Fibroblast of upper back skin (primary cell): ENCODE measurements at regions not wholly inside any gene's neighbourhood (a gene's known extent, or its start where the extent isn't known, plus 50 kb on each side); places are given as distances from the start of the nearest gene placed in this dataset.
A peak's percentile ranks its signal among the peaks of the same experiment; 100 is the strongest.

Source experiments
- DNase-seq: peaks from one replicate; pipeline ENCODE4 v3.0.0-alpha.2; 2013

DNA sequence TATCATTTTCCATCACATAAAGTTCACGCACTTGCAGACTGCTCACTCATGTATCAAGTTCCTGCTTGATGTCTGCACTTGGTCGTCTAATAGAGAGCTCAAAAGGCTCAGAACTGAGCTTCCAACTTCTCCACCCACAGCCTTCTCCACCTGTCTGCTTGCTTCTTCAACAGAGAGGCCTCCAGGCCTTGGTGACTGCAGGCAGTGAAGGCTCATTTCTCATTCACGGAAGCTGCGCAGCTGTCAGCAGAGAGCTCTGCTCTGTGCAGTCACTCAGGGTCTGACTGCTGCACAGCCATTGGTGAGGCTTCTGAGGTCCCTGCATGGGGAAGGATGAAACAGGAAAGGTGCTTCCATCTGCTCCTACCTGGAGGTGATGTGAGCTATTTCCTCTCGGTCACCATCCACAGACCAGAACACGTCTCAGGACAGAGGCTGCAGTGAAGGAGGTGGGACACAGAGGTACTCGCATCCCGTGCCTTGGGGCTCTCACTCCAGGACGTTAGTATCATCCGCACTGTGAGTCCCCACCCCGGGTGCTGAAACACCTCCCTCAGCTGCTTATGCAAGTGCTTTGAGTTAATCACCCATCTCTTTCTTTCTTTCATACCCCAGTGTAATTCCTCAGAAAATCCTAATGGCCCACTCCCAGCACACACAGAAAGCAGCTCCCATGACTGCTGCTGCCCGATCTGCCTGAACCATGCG lies 126.2 kb downstream of the TMEM18 start:
- DNase-seq = no peak

DNA sequence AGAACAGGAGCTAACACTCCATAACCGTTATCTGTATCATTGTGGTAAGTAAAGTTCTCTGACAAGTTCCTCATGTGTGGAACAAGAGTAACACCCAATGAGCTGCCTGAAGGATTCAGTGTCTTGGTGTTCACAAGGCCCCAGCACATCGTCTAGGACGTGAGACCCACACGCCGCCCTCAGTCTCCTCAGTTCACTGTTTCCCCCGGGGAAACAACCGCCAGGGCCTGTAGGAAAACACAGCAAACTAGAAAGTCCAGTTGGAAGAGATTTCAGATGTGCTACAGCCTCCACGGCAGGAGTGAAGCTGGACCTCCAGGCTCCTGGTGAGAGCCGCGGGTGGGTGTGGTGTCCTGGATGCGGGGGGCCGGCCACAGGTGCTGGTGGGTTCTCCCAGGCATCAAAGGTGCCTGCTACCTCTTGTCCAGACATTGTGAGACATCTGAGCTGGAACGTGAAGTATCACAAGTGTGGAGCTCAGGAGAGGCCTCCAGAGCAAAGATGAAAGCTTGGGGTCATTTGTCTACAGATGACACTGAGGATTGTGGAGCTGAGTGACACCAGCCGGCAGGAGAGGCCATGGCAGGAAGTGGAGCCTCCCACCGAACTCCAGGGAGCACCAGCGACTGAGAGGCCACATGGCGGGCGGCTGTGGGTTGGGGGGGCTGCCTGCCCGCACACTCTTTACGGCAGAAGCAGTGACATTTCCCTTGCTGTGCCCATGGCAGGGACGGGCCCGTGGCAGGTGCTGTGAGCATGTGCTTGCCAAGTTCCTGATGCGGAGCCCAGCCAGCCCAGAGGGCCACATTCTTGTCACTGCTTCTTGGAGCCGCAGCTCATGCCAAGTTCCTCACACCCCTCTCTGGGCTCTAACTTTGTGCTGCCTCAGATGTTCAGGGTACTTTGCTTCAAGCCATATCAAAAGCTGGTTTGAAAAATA lies 131.2 kb downstream of the TMEM18 start:
- DNase-seq = no peak

DNA sequence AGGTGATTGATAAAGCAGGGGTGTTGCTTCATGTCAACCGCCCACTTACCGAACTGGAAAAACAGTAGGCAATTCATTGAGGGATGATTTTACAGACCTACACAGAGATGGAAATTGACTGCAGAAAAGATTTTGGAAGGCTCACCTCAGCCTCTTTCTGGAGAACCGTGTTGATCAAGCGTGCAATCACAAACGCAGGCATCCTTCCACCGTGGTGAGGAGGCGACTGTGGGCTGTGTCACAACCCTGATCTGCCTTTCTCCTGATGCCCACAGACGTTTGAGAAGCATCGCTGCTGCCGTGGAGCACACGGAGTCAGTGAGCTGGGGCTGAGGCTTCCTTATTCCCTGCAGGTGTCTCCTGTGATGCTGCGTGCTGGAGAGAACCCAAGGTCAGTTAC lies 132.0 kb downstream of the TMEM18 start:
- DNase-seq = no peak

DNA sequence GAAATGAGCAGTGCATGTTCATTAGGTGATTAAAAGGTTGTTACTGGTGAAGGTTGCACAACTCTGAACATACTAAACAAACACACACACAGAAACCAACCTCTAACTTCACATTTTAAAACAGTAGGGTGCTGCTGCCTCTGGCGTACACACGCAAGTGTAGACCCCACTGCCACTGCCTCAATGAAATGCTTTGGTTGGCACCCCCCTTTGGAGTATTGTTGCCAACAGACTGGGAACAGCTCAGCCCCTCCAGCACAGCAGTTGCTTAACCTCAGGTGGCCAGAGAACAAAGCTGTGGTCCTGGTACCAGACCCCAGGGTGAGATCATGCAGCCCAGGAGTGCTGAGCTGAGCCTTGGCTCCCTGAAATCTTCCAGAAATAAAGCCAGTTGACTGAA lies 138.6 kb downstream of the TMEM18 start:
- no peak for DNase-seq

DNA sequence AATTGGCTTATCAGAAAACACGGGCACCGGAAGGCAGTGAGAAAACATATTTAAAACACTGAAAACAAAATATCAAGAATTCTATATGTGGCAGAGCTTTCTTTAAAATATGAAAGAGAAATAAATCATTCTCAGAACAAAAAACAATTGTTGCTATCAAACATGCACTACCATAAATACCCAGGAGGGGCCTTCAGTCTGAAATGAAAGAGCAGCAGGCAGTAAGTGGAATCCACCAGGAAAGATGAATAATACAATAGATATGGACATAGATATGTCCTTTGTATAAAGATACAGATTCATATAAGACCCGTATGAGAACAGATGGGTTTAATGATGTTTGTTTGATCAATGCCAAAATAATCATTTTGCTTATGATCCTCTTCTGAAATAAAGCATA lies 142.0 kb downstream of the TMEM18 start:
- no peak for DNase-seq

DNA sequence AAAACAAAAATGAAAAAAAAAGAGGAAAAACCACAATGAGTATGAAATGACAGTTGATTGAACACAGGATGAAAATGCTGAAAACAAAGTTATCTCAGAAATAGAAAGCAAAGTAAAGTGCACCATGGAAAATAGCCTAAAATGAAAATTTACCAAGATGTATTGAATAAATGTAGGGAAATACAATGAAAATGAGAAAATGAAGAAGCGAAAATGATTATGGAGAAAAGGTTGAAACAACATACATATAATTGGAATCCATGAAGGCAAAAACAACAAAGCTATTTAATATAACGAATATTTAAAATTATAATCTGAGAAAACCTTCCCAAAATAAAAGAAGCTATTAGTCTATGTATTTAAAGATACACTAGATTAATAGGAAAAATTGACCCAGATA lies 147.4 kb downstream of the TMEM18 start:
- DNase-seq = no peak

DNA sequence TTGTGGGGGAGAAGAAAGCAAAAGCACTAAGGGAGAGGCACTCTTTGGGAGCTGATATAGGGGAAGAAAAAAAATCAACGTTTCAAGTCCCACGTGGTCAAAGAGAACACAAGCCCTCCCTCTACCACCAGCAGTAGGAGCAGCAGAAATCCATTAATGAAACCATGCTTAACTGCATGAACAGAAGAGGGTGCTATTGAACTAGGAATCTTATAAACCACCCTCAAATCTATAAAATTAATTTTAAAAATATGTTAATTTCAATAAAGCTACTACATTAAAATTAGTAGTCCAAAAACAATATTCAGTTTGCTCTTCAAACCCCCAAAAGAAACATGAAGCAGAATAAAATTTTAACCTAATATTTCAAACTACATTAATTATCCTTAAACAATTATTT lies 147.8 kb downstream of the TMEM18 start:
- peak; percentile 21 for DNase-seq

DNA sequence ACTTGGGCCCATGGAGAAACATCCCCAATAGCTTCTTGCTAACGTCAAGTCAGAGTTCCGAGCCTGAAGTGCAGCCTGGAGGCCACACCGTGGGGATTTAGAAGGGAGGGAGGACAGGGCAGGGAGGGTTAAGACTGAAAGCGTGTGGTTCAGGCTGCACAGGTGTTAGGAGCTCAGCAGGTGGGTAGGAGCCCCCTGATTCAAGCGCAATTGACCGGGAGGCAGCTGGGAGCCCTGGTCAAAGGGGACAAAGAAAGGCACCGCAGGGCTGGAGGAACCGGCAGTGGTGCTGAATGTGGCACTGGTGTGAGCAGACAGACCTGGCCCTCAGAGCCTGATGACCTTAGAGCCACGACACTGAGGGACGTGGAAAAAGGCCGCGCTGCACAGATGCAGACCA lies 149.6 kb downstream of the TMEM18 start:
- DNase-seq = no peak

DNA sequence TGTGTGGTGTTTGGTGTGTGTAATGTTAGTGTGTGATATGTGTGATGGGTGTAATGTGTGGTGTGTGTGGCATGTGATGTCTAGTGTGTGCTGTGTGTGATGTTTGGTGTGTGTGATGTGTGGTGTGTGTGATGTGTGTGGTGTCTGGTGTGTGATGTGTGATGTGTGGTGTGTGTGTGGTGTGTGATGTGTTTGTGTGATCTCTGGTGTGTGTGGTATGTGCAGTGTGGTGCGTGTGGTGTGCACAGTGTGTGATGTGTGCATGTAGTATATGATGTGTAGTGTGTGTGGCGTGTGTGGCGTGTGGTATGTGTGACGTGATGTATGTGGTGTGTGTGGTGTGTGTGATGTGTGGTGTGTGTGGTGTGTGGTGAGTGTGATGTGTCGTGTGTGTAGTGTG lies 150.3 kb downstream of the TMEM18 start:
- DNase-seq = no peak

DNA sequence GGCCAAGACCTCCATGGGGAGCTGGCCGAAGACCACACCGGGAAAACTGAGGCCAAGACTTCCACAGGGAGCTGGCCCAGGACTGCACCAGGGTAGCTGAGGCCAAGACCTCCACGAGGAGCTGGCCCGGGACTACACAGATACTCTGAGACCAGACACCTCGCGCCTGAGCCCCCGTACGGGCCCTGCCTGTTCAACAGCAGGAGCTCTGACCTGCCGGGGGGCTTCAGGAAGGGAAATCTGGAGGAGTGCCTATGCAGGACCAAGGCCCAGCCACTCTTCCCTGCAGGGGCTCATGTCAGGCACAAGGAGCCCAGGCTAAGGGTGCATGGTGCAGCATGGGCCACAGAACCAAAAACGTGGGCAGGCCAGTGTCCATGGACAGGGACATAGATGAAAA lies 151.6 kb downstream of the TMEM18 start:
- DNase-seq = no peak

DNA sequence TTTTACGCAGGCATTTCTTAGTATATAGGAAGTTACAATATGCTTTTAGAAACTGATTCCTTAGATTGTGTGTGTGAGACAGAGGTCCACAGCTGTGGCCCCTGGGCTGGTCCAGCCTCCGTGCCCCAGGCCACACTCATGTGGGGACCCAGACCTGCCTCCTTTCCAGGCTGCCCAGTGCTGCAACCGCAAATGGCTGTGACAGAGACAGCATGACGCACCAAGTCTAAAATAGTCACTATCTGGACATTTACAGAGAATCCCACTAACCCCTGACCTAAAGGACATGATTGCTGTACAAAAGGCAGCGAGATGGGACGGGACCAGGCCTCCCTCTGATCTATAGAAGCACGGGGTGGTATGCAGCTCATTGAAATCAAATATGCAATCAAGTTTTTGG lies 152.2 kb downstream of the TMEM18 start:
- no peak for DNase-seq

DNA sequence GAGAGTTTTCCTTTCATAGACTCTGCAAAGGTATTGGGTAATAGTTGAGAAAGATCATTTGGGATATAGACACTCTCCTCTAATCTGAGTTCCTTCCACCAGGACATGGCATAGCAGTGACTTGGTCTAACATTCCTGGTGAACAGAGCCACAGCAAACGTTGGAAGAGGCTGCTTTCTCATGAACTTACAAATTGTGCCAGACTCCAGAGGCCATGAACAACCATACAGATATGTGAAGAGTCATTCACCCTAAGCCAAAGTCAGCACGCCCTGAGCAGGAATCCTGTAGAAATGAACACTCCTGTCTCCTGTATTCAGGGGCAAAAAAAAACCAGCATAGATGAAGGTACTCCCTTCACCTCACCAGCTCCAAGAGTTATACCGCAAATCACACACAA lies 152.8 kb downstream of the TMEM18 start:
- peak; percentile 40 for DNase-seq

DNA sequence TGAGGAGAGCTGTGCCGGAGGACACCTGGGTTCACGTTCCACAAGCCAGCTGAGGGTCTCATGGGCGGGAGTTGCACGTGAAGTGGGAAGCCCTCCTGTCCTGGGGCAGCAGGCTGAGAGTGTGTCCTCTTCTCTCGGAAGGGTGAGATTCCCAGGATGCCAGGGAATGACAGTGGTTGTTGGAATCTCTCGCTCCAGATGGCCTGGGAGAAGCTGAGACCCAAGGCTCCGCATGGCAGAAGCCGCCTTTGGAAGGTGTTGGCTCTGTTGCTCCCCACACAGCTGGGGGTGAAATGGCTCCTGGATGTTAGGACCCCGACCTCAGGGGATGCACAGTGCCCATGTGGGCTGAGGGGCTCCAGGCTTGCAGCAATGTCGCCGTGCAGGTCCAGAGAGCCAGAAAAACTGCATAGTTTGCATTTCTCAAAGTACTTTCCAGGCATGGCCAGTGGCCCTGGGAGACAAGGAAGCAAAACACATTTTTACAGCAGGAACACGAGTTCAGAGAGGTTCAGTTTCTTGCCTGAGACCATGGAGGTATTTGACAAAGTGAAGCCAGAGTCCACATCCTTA lies 153.4 kb downstream of the TMEM18 start:
- no peak for DNase-seq

DNA sequence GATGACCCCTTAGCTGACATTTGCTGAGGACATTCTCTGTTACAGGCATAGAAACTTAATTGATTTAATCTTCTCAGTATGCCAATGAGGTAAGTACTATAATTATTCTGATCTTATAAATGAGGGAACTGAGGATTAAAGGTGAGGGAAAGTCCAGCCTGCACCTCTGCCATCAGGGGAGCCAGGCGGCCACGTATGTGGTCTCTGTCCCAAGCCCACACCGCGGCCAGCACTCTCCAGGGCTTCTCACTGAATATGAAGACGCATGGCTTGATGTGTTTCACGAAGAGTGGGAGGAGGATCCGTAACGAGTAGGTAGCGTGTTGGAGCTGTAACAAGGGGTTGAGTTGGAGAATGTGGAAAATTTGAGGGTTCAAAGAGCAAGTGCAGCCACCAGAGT lies 154.4 kb downstream of the TMEM18 start:
- DNase-seq = no peak

DNA sequence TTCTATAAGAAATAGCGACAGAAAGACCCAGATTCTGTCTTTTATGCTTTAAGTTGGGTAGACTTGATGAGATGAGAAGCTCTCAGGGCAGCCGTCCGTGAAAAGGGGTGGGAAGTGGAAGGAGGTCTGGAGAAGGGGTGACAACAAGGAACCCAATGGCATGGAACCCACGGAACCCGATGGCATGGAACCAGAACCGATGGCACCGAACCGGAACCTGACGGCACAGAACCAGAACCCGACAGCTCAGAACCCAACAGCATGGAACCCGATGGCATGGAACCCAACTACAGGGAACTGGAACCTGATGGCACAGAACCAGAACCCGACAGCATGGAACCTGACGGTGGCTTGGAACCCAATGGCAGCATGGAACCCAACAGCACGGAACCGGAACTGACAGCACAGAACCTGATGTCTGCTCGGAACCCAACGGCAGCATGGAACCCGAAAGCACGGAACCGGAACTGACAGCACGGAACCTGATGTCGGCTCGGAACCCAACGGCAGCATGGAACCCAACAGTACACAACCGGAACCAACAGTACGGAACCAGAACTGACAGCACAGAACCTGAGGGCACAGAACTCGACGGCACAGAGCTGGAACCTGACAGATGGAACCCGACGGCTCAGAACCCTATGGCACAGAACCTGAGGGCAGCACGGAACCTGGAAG lies 155.2 kb downstream of the TMEM18 start:
- DNase-seq = no peak

DNA sequence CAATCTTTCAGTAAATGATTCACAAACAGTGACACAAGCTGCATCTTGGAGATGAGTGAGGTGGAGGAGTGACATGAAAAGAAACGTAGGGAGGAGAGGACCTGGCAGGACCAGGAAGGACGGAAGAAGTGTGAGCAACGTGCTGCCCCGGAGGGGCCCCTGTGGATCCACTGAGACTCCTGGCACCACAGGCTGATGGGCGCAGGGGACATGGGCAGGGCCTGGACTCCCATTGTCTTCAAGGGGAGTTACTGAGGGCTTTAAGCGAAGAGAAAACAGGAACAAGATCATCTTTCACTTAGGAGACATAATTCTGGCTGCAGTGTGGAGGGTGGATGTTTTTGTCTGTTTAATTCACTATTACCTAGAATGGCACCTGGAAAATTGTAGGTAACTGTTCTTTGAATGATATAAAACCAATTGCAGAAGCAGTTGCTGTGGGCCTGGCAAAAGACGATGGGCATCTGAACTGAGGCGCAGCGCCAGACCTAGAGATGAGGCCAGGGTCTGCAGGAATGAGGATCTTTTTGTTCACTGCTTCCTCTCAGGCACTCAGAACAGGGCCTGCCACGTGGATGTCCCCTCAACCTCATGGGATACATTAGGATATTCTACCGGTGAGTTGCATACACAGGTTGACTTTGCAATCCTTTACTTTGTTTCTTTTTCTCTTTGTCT lies 156.4 kb downstream of the TMEM18 start:
- DNase-seq = no peak

DNA sequence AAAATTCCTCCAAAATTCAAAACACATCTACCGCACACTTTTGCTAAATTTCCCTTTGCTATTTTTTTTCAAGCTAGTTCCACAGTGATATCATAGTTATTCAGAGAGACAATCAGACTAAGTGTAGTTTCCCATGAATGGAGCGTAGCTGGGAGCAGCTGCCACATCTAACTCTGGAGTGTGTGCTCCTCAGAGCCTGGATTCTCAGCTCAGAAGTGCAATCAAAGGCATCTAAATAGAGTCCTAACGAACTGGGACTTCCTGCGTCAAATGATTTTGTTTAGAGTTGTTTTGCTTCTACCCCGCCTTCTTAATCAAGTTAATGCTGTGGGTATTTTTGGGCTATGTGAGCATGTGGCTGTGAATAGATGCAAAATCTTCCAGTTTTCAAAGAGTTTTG lies 160.3 kb downstream of the TMEM18 start:
- no peak for DNase-seq

DNA sequence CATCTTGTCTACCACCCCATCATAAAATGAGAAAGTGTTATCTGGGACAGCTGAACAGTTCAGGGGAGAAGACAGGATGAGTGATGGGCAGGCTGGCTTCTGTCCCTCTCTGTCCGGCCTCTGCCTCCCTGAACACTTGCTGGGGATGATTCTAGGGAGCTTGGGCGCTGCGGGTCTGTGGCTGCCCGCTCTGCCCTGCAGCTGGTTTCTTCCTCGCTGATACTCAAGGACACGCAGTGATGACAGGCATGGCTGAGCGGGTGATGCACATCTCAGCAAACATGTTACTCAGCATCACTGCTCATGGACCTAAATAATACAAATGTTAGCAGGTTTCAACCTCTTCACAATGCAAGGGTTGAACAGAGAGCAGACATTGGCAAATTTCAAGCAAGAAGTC lies 161.1 kb downstream of the TMEM18 start:
- DNase-seq = no peak

DNA sequence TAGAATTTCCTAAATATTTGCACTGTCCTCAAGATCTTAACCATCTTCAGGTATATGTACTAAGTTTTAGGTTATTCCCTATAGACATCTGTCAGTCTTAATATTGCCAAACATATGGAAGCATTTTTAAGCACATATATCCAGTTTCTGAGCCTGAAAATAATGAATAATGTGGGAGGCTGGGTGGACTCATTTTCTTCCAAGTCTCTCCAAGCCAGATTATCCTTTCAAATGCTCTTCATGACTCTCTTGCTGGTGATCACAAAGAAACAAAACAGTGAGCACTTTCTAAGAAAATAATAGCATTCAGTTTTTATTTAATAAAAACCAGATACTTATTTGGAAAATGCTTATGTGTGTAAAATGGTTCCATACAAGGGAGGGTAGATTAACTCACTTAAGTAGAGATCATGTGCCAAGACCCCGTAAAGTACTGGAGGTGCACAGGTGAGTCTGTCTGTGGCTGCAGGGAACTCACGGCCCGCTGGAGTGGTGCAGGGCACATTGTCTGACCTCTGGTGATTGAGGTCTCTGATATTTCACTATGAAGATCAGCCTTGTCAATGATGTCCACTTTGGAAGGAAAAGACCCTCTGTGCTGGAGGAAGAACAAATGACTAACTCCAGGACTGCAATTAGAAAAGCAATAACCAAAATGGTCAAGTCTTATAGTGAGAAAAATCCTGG lies 161.6 kb downstream of the TMEM18 start:
- DNase-seq = no peak

DNA sequence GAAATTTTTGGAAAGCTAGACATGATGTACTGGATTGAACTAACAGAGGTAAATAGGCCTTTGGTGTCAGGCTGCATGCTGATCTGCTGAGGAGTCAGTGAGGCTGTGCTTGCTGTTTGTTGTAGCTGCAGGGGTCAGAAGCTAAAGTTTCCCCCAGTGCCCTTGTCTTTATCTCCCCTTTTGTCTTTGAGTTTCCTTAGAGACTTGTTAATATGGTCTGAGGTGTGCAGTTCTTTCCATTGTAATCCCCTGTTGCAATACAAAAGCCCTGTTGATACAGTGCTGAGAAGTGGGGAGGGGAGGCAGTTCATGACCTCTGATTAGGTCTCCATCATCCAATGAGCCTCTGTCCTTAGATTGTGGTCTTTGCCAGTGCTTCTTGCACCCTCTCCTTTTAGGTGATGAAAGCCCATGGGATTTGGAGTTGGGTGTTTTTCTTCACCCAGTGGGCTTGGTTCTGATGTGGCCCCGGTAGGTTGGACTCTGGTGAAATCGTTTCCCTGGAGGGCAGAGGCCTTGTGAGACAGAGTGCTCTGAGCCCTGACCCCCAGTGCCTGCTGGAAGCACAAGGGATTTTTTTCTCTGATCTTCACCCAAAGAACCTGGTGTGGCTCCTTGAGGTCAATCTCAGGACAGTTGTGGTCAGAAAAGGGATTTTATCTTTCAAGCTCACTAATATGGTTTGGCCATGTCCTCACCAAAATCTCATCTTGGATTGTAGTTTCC lies 163.1 kb downstream of the TMEM18 start:
- DNase-seq = no peak

DNA sequence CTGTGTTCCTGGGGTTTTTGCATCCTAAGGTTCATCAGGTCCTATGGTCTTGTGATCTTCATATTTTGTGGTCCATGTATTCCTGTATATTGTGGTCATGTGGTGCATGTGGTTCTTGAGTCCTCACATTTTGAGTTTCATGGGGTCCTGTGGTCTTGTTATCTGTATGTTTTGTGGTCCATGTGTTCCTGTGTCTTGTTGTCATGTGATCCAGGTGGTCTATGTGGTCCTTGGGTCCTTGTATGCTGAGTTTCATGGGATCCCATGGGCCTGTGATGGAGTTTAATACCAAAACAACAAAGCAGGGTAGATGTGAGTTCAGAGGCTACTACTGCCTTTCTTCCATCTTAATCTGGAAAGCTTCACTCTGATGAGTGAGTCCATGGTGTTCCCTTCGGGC lies 166.4 kb downstream of the TMEM18 start:
- no peak for DNase-seq

DNA sequence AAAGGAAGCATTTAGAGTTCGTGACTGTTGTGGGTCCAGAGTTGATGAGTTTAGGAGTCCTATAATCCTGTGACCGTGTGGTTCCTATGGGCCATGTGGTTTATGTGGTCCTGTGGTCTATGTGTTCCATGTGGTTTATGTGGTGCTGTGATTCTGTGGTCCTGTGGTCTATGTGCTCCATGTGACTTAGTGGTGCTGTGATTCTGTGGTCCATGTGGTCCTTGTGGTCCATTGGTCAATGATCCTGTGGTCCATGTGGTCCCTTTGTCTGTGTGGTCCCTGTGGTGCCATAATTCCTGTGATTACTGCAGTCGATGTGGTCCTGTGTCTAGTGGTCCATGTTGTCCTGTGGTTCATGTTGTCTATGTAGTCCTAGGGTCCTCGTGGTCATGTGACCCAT lies 167.3 kb downstream of the TMEM18 start:
- no peak for DNase-seq
